ENCODE measurements at regions not wholly inside any gene's neighbourhood (a gene's known extent, or its start where the extent isn't known, plus 50 kb on each side); places are given as distances from the start of the nearest gene placed in this dataset.

- TF ChIP-seq CTCF (IDR thresholded peaks at IDR 0.05) (no peak), POLR2AphosphoS5 (IDR thresholded peaks at IDR 0.05) (no peak), EP300 (IDR thresholded peaks at IDR 0.05) (no peak), POLR2A (IDR thresholded peaks at IDR 0.05) (no peak)
These were observed 1143.6 kb upstream of the ACVR2A start for GRCh38 chr2:146701183-146701582.
